CD4-positive, alpha-beta T cell (primary cell): ENCODE measurements at regions not wholly inside any gene's neighbourhood (a gene's known extent, or its start where the extent isn't known, plus 50 kb on each side); places are given as distances from the start of the nearest gene placed in this dataset.

ENCODE experiments used
- ATAC-seq: fragments of 200-7000 bp; cut with Tn5 transposase; one replicate; pipeline ENCODE4 v1.10.0; 2022; ENCODE audit warnings: mild to moderate bottlenecking; ENCODE audit not compliant: poor library complexity
- CTCF ChIA-PET: fragments of 350-600 bp; sonication (Branson Sonifier 250); formaldehyde crosslinking; loops from one replicate; lab custom pipeline; 2021; ENCODE audit warnings: antibody characterized with exemption, inconsistent platforms; lab: Charles Lee
- POLR2A ChIA-PET: fragments of 350-600 bp; sonication (Branson Sonifier 250); formaldehyde crosslinking; loops from one replicate; lab custom pipeline; 2021; ENCODE audit warnings: antibody characterized with exemption, inconsistent platforms; lab: Charles Lee
- DNase-seq, 14 experiments: peaks; one replicate each; pipeline ENCODE4 v3.0.0-alpha.2; 2013 to 2020; ENCODE audit warnings: mixed read lengths in 2 of 14
- H3K27ac ChIP-seq, 2 donors: one replicate each; pipeline versions ENCODE4 v1.5.1 to v1.7.0; 2013; ENCODE audit warnings: low read length in 2 of 2, low read depth in 1 of 2, mild to moderate bottlenecking in 1 of 2
- H3K27me3 ChIP-seq, 2 experiments: 1 replicate in 1 of 2; 2 replicates in 1 of 2; pipeline versions ENCODE4 v1.6.1 to v1.7.0; 2013; ENCODE audit warnings: low read length in 2 of 2, control low read depth in 1 of 2, mild to moderate bottlenecking in 1 of 2, moderate library complexity in 1 of 2; ENCODE audit not compliant: insufficient read depth in 2 of 2, control insufficient read depth in 1 of 2
- H3K36me3 ChIP-seq: one replicate; pipeline ENCODE4 v1.6.1; 2013; ENCODE audit warnings: low read length, control low read depth; ENCODE audit not compliant: insufficient read depth
- H3K4me1 ChIP-seq: one replicate; pipeline ENCODE4 v1.6.1; 2013; ENCODE audit warnings: low read length, control low read depth; ENCODE audit not compliant: insufficient read depth
- H3K4me3 ChIP-seq: one replicate; pipeline ENCODE4 v1.5.1; 2013; ENCODE audit warnings: mild to moderate bottlenecking, low read length, moderate library complexity
- H3K9me3 ChIP-seq, 2 experiments: 1 replicate in 1 of 2; 2 replicates in 1 of 2; pipeline versions ENCODE4 v1.6.1 to v1.7.0; 2013; ENCODE audit warnings: low read length in 2 of 2, mild to moderate bottlenecking in 2 of 2, control low read depth in 1 of 2, moderate library complexity in 1 of 2; ENCODE audit not compliant: control insufficient read depth in 1 of 2, insufficient read depth in 1 of 2
- H3K27ac Mint-ChIP-seq: one replicate; pipeline ENCODE4 v1.8.0; 2020; ENCODE audit warnings: mixed read lengths
- H3K27me3 Mint-ChIP-seq: one replicate; pipeline ENCODE4 v1.8.0; 2021; ENCODE audit warnings: mixed read lengths
- H3K36me3 Mint-ChIP-seq: one replicate; pipeline ENCODE4 v1.8.0; 2021; ENCODE audit warnings: low read depth, mixed read lengths
- H3K4me1 Mint-ChIP-seq: one replicate; pipeline ENCODE4 v1.8.0; 2021; ENCODE audit warnings: low read depth, mixed read lengths
- H3K4me3 Mint-ChIP-seq: one replicate; pipeline ENCODE4 v1.8.0; 2020; ENCODE audit warnings: mild to moderate bottlenecking, mixed read lengths
- H3K9me3 Mint-ChIP-seq: one replicate; pipeline ENCODE4 v1.8.0; 2020; ENCODE audit warnings: mixed read lengths
- CTCF ChIP-seq: fragments of 200-600 bp; IDR thresholded peaks from one replicate; pipeline ENCODE4 v1.8.0; 2022; ENCODE audit warnings: antibody characterized with exemption, mild to moderate bottlenecking
- intact Hi-C, 2 experiments: fragments of 100-400 bp; cut with DNase I in 1 of 2; cut with micrococcal nuclease in 1 of 2; formaldehyde crosslinking; loops; one replicate each; pipeline versions ENCODE4 v1.15.1 to v1.9.0; 2023 to 2025; cut with DNase I, micrococcal nuclease

- Mint-ChIP-seq H3K36me3 (no peaks in the 10 kb centered on the region), H3K9me3 (peaks cover 7% of the 10 kb centered on the region), H3K27me3 (no peaks in the 10 kb centered on the region), H3K4me1 (no peaks in the 10 kb centered on the region), H3K4me3 (no peak overlapping the region), H3K27ac (no peak overlapping the region)
- TF ChIP-seq CTCF: no peak
- no peaks in the 10 kb centered on the region for H3K9me3 ChIP-seq
- intact Hi-C loops: no loop called here
- POLR2A ChIA-PET: no interaction called here
- no peak for DNase-seq
- CTCF ChIA-PET: no interaction called here
- H3K27ac ChIP-seq: no peak overlapping the region
- no peaks in the 10 kb centered on the region for H3K4me1 ChIP-seq
- no peaks in the 10 kb centered on the region for H3K27me3 ChIP-seq
- no peak for ATAC-seq
- H3K4me3 ChIP-seq: no peak overlapping the region
- H3K36me3 ChIP-seq: no peaks in the 10 kb centered on the region
Observed at GRCh38 chr2:21620771-21621170, 497.0 kb downstream of the TDRD15 start.

- Mint-ChIP-seq H3K36me3 (no peaks in the 10 kb centered on the region), H3K4me3 (no peak overlapping the region), H3K27me3 (no peaks in the 10 kb centered on the region), H3K9me3 (peaks cover 9% of the 10 kb centered on the region), H3K4me1 (no peaks in the 10 kb centered on the region), H3K27ac (no peak overlapping the region)
- ChIA-PET CTCF (no interaction called here), POLR2A (no interaction called here)
- Histone ChIP-seq H3K27ac (no peak overlapping the region), H3K27me3 (no peaks in the 10 kb centered on the region), H3K4me1 (no peaks in the 10 kb centered on the region), H3K4me3 (no peak overlapping the region), H3K9me3 (no peaks in the 10 kb centered on the region), H3K36me3 (no peaks in the 10 kb centered on the region)
- intact Hi-C loops: no loop called here
- no peak for TF ChIP-seq CTCF
- ATAC-seq: no peak
- DNase-seq: no peak
Observed at GRCh38 chr2:21627938-21628337, 504.2 kb downstream of the TDRD15 start.

GRCh38 chr2:21633015-21633414 lies 509.2 kb downstream of the TDRD15 start:
- intact Hi-C loops: no loop called here
- Mint-ChIP-seq H3K27ac (no peak overlapping the region), H3K27me3 (no peaks in the 10 kb centered on the region), H3K4me3 (no peak overlapping the region), H3K9me3 (peaks cover 11% of the 10 kb centered on the region), H3K36me3 (no peaks in the 10 kb centered on the region), H3K4me1 (no peaks in the 10 kb centered on the region)
- ATAC-seq: no peak
- POLR2A ChIA-PET: no interaction called here
- CTCF ChIA-PET: no interaction called here
- no peak for TF ChIP-seq CTCF
- Histone ChIP-seq H3K4me3 (no peak overlapping the region), H3K4me1 (no peaks in the 10 kb centered on the region), H3K27ac (no peak overlapping the region), H3K9me3 (peaks cover 0 to 4% of the 10 kb centered on the region in 2 experiments), H3K36me3 (no peaks in the 10 kb centered on the region), H3K27me3 (no peaks in the 10 kb centered on the region)
- no peak for DNase-seq
